ENCODE measurements at regions not wholly inside any gene's neighbourhood (a gene's known extent, or its start where the extent isn't known, plus 50 kb on each side); places are given as distances from the start of the nearest gene placed in this dataset.
"Not testable (repeated sequence)": the region's sequence is repeated elsewhere in the genome, so short reads cannot be mapped to it uniquely, and the experiment has no call there.

- WGBS, 3 donors = 58 to 71% (median 62%) methylated on average over 3 of the region's 3 CpGs
- peaks cover 0 to 9% of the 10 kb centered on the region in 2 donors for H3K36me3 ChIP-seq (ENCODE audit: insufficient read depth in 1 of 2, low read depth in 1 of 2)
- peaks cover 21% of the 10 kb centered on the region for H3K4me1 ChIP-seq
- no peak overlapping the region for H3K4me3 ChIP-seq
- intact Hi-C loops (cut with DNase I) = no loop called here
- H3K27ac ChIP-seq = no peak overlapping the region
- DNase-seq (no peak), ATAC-seq (no peak)
- no peak for TF ChIP-seq CTCF (IDR thresholded peaks at IDR 0.05)
- H3K27me3 ChIP-seq (ENCODE audit: insufficient read depth in 3 of 3, low read length in 2 of 3) = no peaks in the 10 kb centered on the region
- H3K9me3 ChIP-seq = no peaks in the 10 kb centered on the region
These were observed 144.1 kb upstream of the KCNJ18 start for GRCh38 chr17:21548236-21548635.

GRCh38 chr17:21549107-21549687 lies 143.1 kb upstream of the KCNJ18 start:
- intact Hi-C loops (cut with DNase I) = no loop called here
- WGBS, 3 donors = 74 to 94% (median 78%) methylated on average over 1 of the region's 1 CpG
- Histone ChIP-seq H3K27me3 (ENCODE audit: insufficient read depth in 3 of 3, low read length in 2 of 3) (no peaks in the 10 kb centered on the region), H3K27ac (no peak overlapping the region), H3K4me3 (peak overlapping the region; percentile 9), H3K36me3 (ENCODE audit: insufficient read depth in 1 of 2, low read depth in 1 of 2) (peaks cover 0 to 9% of the 10 kb centered on the region in 2 donors), H3K4me1 (peaks cover 21% of the 10 kb centered on the region), H3K9me3 (no peaks in the 10 kb centered on the region)
- ATAC-seq (no peak), DNase-seq (no peak)
- TF ChIP-seq CTCF (IDR thresholded peaks at IDR 0.05) = no peak

GRCh38 chr17:21550031-21550430 lies 142.3 kb upstream of the KCNJ18 start:
- peaks cover 21% of the 10 kb centered on the region for H3K4me1 ChIP-seq
- ATAC-seq; intact Hi-C loops (cut with DNase I); H3K9me3 ChIP-seq; H3K27ac ChIP-seq; DNase-seq; H3K27me3 ChIP-seq (ENCODE audit: insufficient read depth in 3 of 3, low read length in 2 of 3); H3K36me3 ChIP-seq (ENCODE audit: insufficient read depth in 1 of 2, low read depth in 1 of 2): not testable (repeated sequence)
- peak overlapping the region; percentile 87 for H3K4me3 ChIP-seq
- WGBS, 3 donors = 97 to 98% (median 98%) methylated on average over 3 of the region's 3 CpGs

- Histone ChIP-seq H3K27me3 (ENCODE audit: insufficient read depth in 3 of 3, low read length in 2 of 3) (no peaks in the 10 kb centered on the region), H3K27ac (peak overlapping the region; percentile 84), H3K9me3 (no peaks in the 10 kb centered on the region), H3K36me3 (ENCODE audit: insufficient read depth in 1 of 2, low read depth in 1 of 2) (peaks cover 0 to 7% of the 10 kb centered on the region in 2 donors), H3K4me3 (peak overlapping the region; percentile 87), H3K4me1 (peaks cover 21% of the 10 kb centered on the region)
- ATAC-seq (peak; percentile 96 to 98 (median 97)), DNase-seq (peak; percentile 84 to 89)
- intact Hi-C loops (cut with DNase I) = no loop called here
- WGBS, 3 donors = 1 to 2% (median 1%) methylated on average over 69 to 75 of the region's 75 CpGs
- no peak for TF ChIP-seq CTCF (IDR thresholded peaks at IDR 0.05)
These were observed 141.0 kb upstream of the KCNJ18 start for GRCh38 chr17:21551081-21551881.

- intact Hi-C loops (cut with DNase I); H3K9me3 ChIP-seq; ATAC-seq; H3K27ac ChIP-seq; H3K27me3 ChIP-seq (ENCODE audit: insufficient read depth in 3 of 3, low read length in 2 of 3); H3K4me1 ChIP-seq; H3K4me3 ChIP-seq; DNase-seq; H3K36me3 ChIP-seq (ENCODE audit: insufficient read depth in 1 of 2, low read depth in 1 of 2): not testable (repeated sequence)
- 87 to 93% (median 88%) methylated on average over 7 of the region's 7 CpGs for WGBS, 3 donors
These were observed 133.4 kb upstream of the KCNJ18 start for GRCh38 chr17:21558921-21559320.
